Mucosa of descending colon (tissue), 3 donors: ENCODE measurements at regions not wholly inside any gene's neighbourhood (a gene's known extent, or its start where the extent isn't known, plus 50 kb on each side); places are given as distances from the start of the nearest gene placed in this dataset.

Experiments
- ATAC-seq: fragments of 200-7000 bp; cut with Tn5 transposase; one replicate; pipeline ENCODE4 v1.9.1; 2020; ENCODE audit warnings: mild to moderate bottlenecking, moderate library complexity
- DNase-seq, 3 donors: peaks; one replicate each; pipeline ENCODE4 v3.0.0-alpha.2; 2020
- H3K36me3 ChIP-seq: fragments of 200-600 bp; one replicate; pipeline ENCODE4 v1.8.0; 2021; ENCODE audit warnings: low read depth, mild to moderate bottlenecking
- H3K4me1 ChIP-seq: fragments of 200-600 bp; one replicate; pipeline ENCODE4 v1.8.0; 2021; ENCODE audit warnings: low read depth, mild to moderate bottlenecking
- H3K4me3 ChIP-seq: fragments of 200-600 bp; one replicate; pipeline ENCODE4 v1.8.0; 2021; ENCODE audit warnings: mild to moderate bottlenecking
- H3K9me3 ChIP-seq: fragments of 200-600 bp; one replicate; pipeline ENCODE4 v1.8.0; 2021; ENCODE audit warnings: mild to moderate bottlenecking
- CTCF ChIP-seq: fragments of 200-600 bp; IDR thresholded peaks from one replicate; pipeline ENCODE4 v1.8.0; 2022; ENCODE audit warnings: antibody characterized with exemption, mild to moderate bottlenecking
- intact Hi-C, 2 donors: fragments of 100-400 bp; cut with DNase I in 1 of 2; cut with micrococcal nuclease in 1 of 2; formaldehyde crosslinking; loops; one replicate each; pipeline versions ENCODE4 v1.11.0 to v1.11.1; 2022; cut with DNase I, micrococcal nuclease
- donor health status: DM: no; HTN: no; CAD: no; lungs with moderate emphysema.
- donor health status: DM: no; HTN: no; CAD: no.
- donor health status: DM: no; HTN: yes; CAD: no.

- no peaks in the 10 kb centered on the region for H3K36me3 ChIP-seq
These were observed 72.3 kb upstream of the RAB12 start for GRCh38 chr18:8536922-8537321.

GRCh38 chr18:8537400-8537799 lies 71.8 kb upstream of the RAB12 start:
- Histone ChIP-seq H3K4me3 (no peak overlapping the region), H3K4me1 (no peaks in the 10 kb centered on the region), H3K36me3 (no peaks in the 10 kb centered on the region), H3K9me3 (peaks cover under 1% of the 10 kb centered on the region)
- TF ChIP-seq CTCF = no peak
- DNase-seq (no peak), ATAC-seq (no peak)
- intact Hi-C loops = no loop called here

More at GRCh38 chr18:8536922-8537321, 72.3 kb upstream of the RAB12 start:
- no peak for TF ChIP-seq CTCF
- no peak for ATAC-seq
- no peak overlapping the region for H3K4me3 ChIP-seq
- H3K4me1 ChIP-seq = no peaks in the 10 kb centered on the region
- intact Hi-C loops = no loop called here
- DNase-seq = no peak
- peaks cover 5% of the 10 kb centered on the region for H3K9me3 ChIP-seq

DNA sequence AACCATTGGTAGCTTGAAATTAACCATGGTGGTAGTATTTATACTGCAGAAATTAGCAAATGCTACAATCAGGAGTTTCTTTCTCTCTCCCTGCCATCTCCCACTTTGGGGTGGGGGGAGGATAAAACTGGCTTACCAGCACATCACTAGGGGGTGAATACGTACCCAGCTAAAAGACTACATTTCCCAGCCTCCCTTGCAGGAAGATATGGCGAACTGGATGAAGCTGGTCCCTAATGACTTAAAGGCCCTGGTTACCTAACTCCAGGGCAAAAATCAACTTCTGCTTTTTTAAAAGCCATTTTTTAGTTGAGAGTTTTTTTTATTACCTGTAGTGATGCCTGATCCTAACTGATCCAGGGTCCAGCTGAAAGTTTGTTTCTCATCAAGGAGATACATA lies 70.3 kb upstream of the RAB12 start:
- no peak for TF ChIP-seq CTCF
- Histone ChIP-seq H3K9me3 (no peaks in the 10 kb centered on the region), H3K36me3 (no peaks in the 10 kb centered on the region), H3K4me3 (no peak overlapping the region), H3K4me1 (no peaks in the 10 kb centered on the region)
- ATAC-seq = no peak
- no peak for DNase-seq
- intact Hi-C loops = no loop called here

DNA sequence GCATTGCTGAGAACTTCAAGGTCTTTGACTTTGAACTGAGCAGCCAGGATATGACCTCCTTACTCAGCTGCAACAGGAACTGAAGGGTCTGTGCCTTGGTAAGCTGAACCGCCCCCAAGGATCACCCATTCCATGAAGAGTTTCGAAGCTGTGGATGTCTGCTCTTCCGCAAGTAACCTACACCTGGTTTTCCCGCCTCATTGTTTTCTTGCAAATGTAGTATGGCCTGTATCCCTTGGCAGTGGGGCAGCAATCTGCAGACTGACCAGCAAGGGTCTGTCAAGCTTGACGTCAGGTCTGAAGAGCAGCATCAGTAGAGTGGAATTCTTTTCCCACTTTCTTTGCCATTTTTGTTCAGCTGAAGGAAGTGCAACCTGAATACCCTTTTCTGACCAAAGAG lies 62.6 kb upstream of the RAB12 start:
- no peaks in the 10 kb centered on the region for H3K36me3 ChIP-seq
- no peaks in the 10 kb centered on the region for H3K4me1 ChIP-seq
- intact Hi-C loops = no loop called here
- no peaks in the 10 kb centered on the region for H3K9me3 ChIP-seq
- no peak for TF ChIP-seq CTCF
- DNase-seq (no peak), ATAC-seq (no peak)
- H3K4me3 ChIP-seq = no peak overlapping the region

DNA sequence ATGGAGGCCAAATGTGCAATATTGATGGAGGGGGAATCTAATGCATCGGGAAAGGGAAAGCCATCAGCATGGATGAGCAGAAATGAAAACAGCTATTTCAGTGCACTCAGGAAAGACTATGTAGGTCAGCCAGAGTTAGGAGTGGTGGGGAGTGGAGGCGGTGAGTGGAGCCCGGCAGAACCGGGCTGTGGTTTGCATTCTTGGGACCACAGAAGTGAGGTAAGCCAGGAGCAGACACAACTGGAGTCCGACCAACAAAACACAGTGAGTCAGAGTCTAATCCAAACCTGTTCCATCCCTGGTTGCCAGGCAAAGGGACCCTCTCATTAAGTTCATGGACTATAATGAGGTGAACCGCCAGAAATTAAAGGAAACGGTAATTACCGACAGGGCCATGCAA lies 61.1 kb upstream of the RAB12 start:
- no peaks in the 10 kb centered on the region for H3K4me1 ChIP-seq
- intact Hi-C loops = no loop called here
- no peak for TF ChIP-seq CTCF
- H3K9me3 ChIP-seq = no peaks in the 10 kb centered on the region
- H3K4me3 ChIP-seq = no peak overlapping the region
- ATAC-seq (no peak), DNase-seq (no peak)
- no peaks in the 10 kb centered on the region for H3K36me3 ChIP-seq

DNA sequence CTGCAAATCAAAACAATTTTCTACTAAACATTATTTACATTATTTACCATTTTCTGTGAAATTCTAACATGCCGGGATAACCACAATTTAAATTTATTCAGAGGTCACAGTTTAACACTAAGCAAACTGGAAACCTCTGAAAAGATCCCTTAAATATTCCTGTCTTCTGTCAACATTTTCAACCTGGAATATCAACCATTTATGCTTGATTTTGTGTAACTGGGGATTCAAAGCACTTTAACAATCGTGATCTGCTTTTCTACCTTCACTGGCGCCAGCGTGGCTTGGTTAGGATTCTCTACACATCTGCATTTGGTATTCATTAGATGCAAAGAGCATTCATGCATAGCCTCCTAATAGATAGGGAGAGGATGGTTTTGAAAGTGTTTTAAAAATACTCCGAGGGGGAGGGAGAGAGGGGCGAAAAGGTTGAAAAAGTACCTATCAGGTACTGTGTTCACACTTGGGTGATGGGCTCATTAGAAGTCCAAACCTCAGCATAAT lies 59.9 kb upstream of the RAB12 start:
- no peak for ATAC-seq
- Histone ChIP-seq H3K4me1 (no peaks in the 10 kb centered on the region), H3K9me3 (no peaks in the 10 kb centered on the region), H3K4me3 (no peak overlapping the region), H3K36me3 (no peaks in the 10 kb centered on the region)
- DNase-seq = no peak
- intact Hi-C loops = no loop called here
- no peak for TF ChIP-seq CTCF
